Endothelial cell of umbilical vein (primary cell): ENCODE measurements at regions not wholly inside any gene's neighbourhood (a gene's known extent, or its start where the extent isn't known, plus 50 kb on each side); places are given as distances from the start of the nearest gene placed in this dataset.
"Not testable (repeated sequence)": the region's sequence is repeated elsewhere in the genome, so short reads cannot be mapped to it uniquely, and the experiment has no call there.

Experiments
- EZH2 ChIP-seq: IDR thresholded peaks from 2 replicates; pipeline ENCODE4 v1.6.1; 2012; ENCODE audit warnings: borderline replicate concordance, low read depth, mild to moderate bottlenecking, moderate library complexity, low read length, inconsistent platforms; ENCODE audit not compliant: severe bottlenecking
- FOS ChIP-seq: IDR thresholded peaks from 2 replicates; pipeline ENCODE4 v1.6.1; 2011; ENCODE audit warnings: mild to moderate bottlenecking, low read length, moderate library complexity, borderline replicate concordance; ENCODE audit not compliant: insufficient read depth
- GATA2 ChIP-seq: IDR thresholded peaks from 2 replicates; pipeline ENCODE4 v1.7.0; 2011; ENCODE audit warnings: low read depth, mild to moderate bottlenecking, moderate library complexity, mixed read lengths, low read length; ENCODE audit not compliant: insufficient read length, insufficient read depth
- JUN ChIP-seq: IDR thresholded peaks from 2 replicates; pipeline ENCODE4 v1.6.1; 2011; ENCODE audit warnings: borderline replicate concordance, low read depth; ENCODE audit not compliant: insufficient read length, insufficient read depth
- MYC ChIP-seq: IDR thresholded peaks from one replicate; pipeline ENCODE4 v1.6.1; 2011; ENCODE audit warnings: mild to moderate bottlenecking, low read depth, low read length
- POLR2A ChIP-seq: IDR thresholded peaks from 2 replicates; pipeline ENCODE4 v1.6.1; 2012; ENCODE audit warnings: low read depth, mild to moderate bottlenecking, control low read depth, low read length
- POLR2AphosphoS5 ChIP-seq: IDR thresholded peaks from 2 replicates; pipeline ENCODE4 v1.6.1; 2012; ENCODE audit warnings: low read depth, mild to moderate bottlenecking, control low read depth, low read length, moderate library complexity; ENCODE audit not compliant: insufficient read depth
- TF ChIP-seq, protein P1 (sequence below): IDR thresholded peaks from 2 replicates; pipeline ENCODE4 v1.6.1; 2011; ENCODE audit not compliant: insufficient read depth, insufficient read length
- TF ChIP-seq, protein P2 (sequence below), 2 donors: IDR thresholded peaks; 1 replicate in 1 of 2; 2 replicates in 1 of 2; pipeline ENCODE4 v1.5.1; 2011; ENCODE audit warnings: low read length in 2 of 2, mild to moderate bottlenecking in 2 of 2, moderate library complexity in 2 of 2, control low read depth in 1 of 2, inconsistent platforms in 1 of 2, low read depth in 1 of 2; ENCODE audit not compliant: insufficient read depth in 1 of 2; ENCODE audit errors: extremely low read depth in 1 of 2

DNA sequence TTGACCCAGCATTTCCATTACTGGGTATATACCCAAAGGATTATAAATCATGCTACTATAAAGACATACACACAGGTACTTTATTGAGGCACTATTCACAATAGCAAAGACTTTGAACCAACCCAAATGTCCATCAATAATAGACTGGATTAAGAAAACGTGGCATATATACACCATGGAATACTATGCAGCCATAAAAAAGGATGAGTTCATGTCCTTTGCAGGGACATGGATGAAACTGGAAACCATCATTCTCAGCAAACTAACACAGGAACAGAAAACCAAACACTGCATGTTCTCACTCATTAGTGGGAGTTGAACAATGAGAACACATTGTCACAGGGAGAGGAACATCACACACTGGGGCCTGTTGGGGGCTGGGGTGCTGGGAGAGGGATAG, 283.0 kb upstream of the ARSJ start:
- TF ChIP-seq, protein P1, sequence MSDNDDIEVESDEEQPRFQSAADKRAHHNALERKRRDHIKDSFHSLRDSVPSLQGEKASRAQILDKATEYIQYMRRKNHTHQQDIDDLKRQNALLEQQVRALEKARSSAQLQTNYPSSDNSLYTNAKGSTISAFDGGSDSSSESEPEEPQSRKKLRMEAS, result not testable (repeated sequence)
- TF ChIP-seq, protein P2, sequence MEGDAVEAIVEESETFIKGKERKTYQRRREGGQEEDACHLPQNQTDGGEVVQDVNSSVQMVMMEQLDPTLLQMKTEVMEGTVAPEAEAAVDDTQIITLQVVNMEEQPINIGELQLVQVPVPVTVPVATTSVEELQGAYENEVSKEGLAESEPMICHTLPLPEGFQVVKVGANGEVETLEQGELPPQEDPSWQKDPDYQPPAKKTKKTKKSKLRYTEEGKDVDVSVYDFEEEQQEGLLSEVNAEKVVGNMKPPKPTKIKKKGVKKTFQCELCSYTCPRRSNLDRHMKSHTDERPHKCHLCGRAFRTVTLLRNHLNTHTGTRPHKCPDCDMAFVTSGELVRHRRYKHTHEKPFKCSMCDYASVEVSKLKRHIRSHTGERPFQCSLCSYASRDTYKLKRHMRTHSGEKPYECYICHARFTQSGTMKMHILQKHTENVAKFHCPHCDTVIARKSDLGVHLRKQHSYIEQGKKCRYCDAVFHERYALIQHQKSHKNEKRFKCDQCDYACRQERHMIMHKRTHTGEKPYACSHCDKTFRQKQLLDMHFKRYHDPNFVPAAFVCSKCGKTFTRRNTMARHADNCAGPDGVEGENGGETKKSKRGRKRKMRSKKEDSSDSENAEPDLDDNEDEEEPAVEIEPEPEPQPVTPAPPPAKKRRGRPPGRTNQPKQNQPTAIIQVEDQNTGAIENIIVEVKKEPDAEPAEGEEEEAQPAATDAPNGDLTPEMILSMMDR (IDR thresholded peaks at IDR 0.05; ENCODE audit: extremely low read depth in 1 of 2, insufficient read depth in 1 of 2, low read depth in 1 of 2, low read length in 2 of 2), result not testable (repeated sequence)
- TF ChIP-seq EZH2, POLR2AphosphoS5, POLR2A, GATA2, FOS, MYC, JUN: not testable (repeated sequence)
